Psoas muscle (tissue), 7 donors: ENCODE measurements at regions not wholly inside any gene's neighbourhood (a gene's known extent, or its start where the extent isn't known, plus 50 kb on each side); places are given as distances from the start of the nearest gene placed in this dataset.
"Not testable (repeated sequence)": the region's sequence is repeated elsewhere in the genome, so short reads cannot be mapped to it uniquely, and the experiment has no call there.

Experiments
- ATAC-seq, 4 donors: fragments of 200-7000 bp; cut with Tn5 transposase; one replicate each; pipeline ENCODE4 v1.9.1; 2020; ENCODE audit warnings: moderate library complexity in 3 of 4, mild to moderate bottlenecking in 2 of 4
- DNase-seq, 2 donors: peaks; one replicate each; pipeline ENCODE4 v3.0.0-alpha.2; 2020
- H3K27ac ChIP-seq: fragments of 200-600 bp; one replicate; pipeline ENCODE4 v1.8.0; 2022
- H3K27me3 ChIP-seq, 3 donors: fragments of 200-600 bp in 1 of 3; one replicate each; pipeline versions ENCODE4 v1.6.1 to v1.8.0; 2013 to 2022; ENCODE audit warnings: low read length in 2 of 3, mild to moderate bottlenecking in 2 of 3, moderate library complexity in 1 of 3; ENCODE audit not compliant: insufficient read depth in 3 of 3
- H3K36me3 ChIP-seq, 2 donors: fragments of 200-600 bp in 1 of 2; one replicate each; pipeline versions ENCODE4 v1.6.1 to v1.8.0; 2013 to 2022; ENCODE audit warnings: low read depth in 1 of 2, mild to moderate bottlenecking in 1 of 2, moderate library complexity in 1 of 2; ENCODE audit not compliant: insufficient read depth in 1 of 2
- H3K4me1 ChIP-seq: fragments of 200-600 bp; one replicate; pipeline ENCODE4 v1.8.0; 2022
- H3K4me3 ChIP-seq: fragments of 200-600 bp; one replicate; pipeline ENCODE4 v1.8.0; 2022; ENCODE audit warnings: mild to moderate bottlenecking
- H3K9me3 ChIP-seq: fragments of 200-600 bp; one replicate; pipeline ENCODE4 v1.8.0; 2022
- WGBS, 3 donors: extraction: QIAGEN DNeasy Blood & Tissue Kit; methylation state at CpG; one replicate each; pipeline versions ENCODE4 v1.1.6 to v1.1.7; 2013; 5-methylcytosine and 5-hydroxymethylcytosine counted together
- intact Hi-C, 2 donors: fragments of 100-400 bp; cut with DNase I; formaldehyde crosslinking; loops; one replicate each; pipeline versions ENCODE4 v1.11.0 to v1.14.2; 2022
- TF ChIP-seq, protein P1 (sequence below): fragments of 200-600 bp; IDR thresholded peaks from one replicate; pipeline ENCODE4 v1.8.0; 2022; ENCODE audit warnings: antibody characterized with exemption
- donor health status: healthy with polysubstance abuse.
- donor health status: DM: no; HTN: no; CAD: no; lungs with moderate emphysema.
- donor health status: Bipolar disorder and iron deficiency.
- donor health status: healthy.
- donor health status: DM: yes; HTN: yes; CAD: no.
- donor health status: DM: no; HTN: no; CAD: no.
- donor health status: DM: yes; HTN: yes; CAD: no.

DNA sequence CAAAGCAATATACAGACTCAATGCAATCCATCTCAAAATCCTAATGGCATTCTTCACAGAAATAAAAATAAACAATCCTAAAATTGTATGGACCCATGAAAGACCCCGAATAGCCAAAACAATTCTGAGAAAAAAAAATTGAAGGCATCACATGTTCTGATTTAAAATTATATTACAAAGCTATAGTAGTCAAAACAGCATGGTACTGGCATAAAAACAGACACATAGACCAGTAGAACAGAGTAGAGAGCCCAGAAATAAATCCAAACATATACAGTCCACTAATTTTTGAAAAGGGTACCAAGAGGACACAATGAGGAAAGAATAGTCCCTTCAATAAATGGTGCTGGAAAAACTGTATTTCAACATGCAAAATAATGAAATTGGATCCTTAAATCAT, 70.4 kb upstream of the THRB start:
- Histone ChIP-seq H3K9me3 (peaks cover 3% of the 10 kb centered on the region), H3K27ac (no peak overlapping the region), H3K36me3 (no peaks in the 10 kb centered on the region), H3K27me3 (no peaks in the 10 kb centered on the region), H3K4me1 (no peaks in the 10 kb centered on the region), H3K4me3 (no peak overlapping the region)
- TF ChIP-seq, protein P1, sequence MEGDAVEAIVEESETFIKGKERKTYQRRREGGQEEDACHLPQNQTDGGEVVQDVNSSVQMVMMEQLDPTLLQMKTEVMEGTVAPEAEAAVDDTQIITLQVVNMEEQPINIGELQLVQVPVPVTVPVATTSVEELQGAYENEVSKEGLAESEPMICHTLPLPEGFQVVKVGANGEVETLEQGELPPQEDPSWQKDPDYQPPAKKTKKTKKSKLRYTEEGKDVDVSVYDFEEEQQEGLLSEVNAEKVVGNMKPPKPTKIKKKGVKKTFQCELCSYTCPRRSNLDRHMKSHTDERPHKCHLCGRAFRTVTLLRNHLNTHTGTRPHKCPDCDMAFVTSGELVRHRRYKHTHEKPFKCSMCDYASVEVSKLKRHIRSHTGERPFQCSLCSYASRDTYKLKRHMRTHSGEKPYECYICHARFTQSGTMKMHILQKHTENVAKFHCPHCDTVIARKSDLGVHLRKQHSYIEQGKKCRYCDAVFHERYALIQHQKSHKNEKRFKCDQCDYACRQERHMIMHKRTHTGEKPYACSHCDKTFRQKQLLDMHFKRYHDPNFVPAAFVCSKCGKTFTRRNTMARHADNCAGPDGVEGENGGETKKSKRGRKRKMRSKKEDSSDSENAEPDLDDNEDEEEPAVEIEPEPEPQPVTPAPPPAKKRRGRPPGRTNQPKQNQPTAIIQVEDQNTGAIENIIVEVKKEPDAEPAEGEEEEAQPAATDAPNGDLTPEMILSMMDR = no peak
- WGBS, 3 donors = 61 to 77% (median 73%) methylated on average over 1 of the region's 1 CpG
- no peak for DNase-seq
- ATAC-seq = no peak
- intact Hi-C loops = no loop called here

DNA sequence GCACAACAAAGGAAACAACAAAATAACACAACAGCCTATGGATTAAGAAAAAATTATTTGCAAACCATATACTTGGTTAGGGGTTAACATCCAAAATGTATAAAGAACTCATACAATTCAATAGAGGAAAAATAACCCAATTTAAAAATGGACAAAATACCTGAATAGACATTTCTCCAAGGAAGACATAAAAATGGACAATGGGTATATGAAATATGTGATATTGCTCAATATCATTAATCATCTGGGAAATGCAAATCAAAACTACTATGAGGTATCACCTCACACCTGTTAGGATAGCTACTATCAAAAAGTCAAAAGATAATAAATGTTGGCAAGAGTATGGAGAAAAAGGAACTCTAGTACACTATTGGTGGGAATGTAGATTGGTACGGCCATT, 71.0 kb upstream of the THRB start:
- no peaks in the 10 kb centered on the region for H3K27me3 ChIP-seq
- H3K4me3 ChIP-seq = no peak overlapping the region
- no peaks in the 10 kb centered on the region for H3K4me1 ChIP-seq
- WGBS, 3 donors = 97 to 100% (median 100%) methylated on average over 1 of the region's 1 CpG
- intact Hi-C loops = no loop called here
- H3K27ac ChIP-seq = no peak overlapping the region
- TF ChIP-seq, protein P1 = no peak
- DNase-seq (no peak), ATAC-seq (no peak)
- H3K36me3 ChIP-seq = no peaks in the 10 kb centered on the region
- H3K9me3 ChIP-seq = peaks cover 4% of the 10 kb centered on the region

GRCh38 chr3:24566927-24567326, 72.3 kb upstream of the THRB start:
- intact Hi-C loops = no loop called here
- Histone ChIP-seq H3K36me3 (no peaks in the 10 kb centered on the region), H3K4me3 (no peak overlapping the region), H3K27me3 (no peaks in the 10 kb centered on the region), H3K9me3 (peaks cover 6% of the 10 kb centered on the region), H3K27ac (no peak overlapping the region), H3K4me1 (no peaks in the 10 kb centered on the region)
- TF ChIP-seq, protein P1 = no peak
- WGBS, 3 donors = 94 to 97% (median 95%) methylated on average over 15 of the region's 15 CpGs
- DNase-seq (no peak), ATAC-seq (no peak)

DNA sequence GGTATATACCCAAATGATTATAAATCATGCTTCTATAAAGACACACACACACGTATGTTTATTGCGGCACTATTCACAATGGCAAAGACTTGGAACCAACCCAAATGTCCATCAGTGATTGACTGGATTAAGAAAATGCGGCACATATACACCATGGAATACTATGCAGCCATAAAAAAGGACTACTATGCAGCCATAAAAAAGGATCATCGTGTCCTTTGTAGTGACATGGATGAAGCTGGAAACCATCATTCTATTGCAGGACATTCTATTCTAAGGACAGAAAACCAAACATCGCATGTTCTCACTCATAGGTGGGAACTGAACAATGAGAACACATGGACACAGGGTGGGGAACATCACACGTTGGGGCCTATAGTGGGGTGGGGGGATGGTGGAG, 77.8 kb upstream of the THRB start:
- 94 to 96% (median 95%) methylated on average over 6 of the region's 6 CpGs for WGBS, 3 donors
- not testable (repeated sequence) for H3K4me3 ChIP-seq

DNA sequence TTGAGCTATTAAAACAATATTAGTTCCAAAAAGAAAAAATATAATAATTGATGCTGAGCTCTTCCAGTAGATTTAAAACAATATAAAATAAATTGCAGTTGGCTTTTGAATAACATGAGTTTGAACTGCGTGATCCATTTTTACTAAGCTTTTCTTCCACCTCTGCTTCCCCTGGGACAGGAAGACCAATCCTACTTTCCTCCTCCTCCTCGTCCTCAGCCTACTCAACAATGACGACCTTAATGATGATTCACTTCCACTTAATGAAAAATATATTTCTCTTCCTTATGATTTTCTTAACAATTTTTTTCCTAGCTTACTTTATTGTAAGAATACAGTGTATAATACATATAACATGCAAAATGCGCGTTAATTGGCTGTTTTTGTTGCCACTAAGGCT, 78.9 kb upstream of the THRB start:
- Histone ChIP-seq H3K36me3 (no peaks in the 10 kb centered on the region), H3K27me3 (no peaks in the 10 kb centered on the region), H3K4me1 (no peaks in the 10 kb centered on the region), H3K4me3 (no peak overlapping the region), H3K27ac (no peak overlapping the region), H3K9me3 (peaks cover 3% of the 10 kb centered on the region)
- ATAC-seq (no peak), DNase-seq (no peak)
- intact Hi-C loops = no loop called here
- TF ChIP-seq, protein P1 = no peak
- WGBS, 3 donors = 76 to 84% (median 79%) methylated on average over 5 of the region's 5 CpGs

More for the DNA sequence above, 77.8 kb upstream of the THRB start:
- H3K4me1 ChIP-seq, H3K27me3 ChIP-seq, H3K27ac ChIP-seq, H3K9me3 ChIP-seq, ATAC-seq, intact Hi-C loops, DNase-seq, H3K36me3 ChIP-seq: not testable (repeated sequence)
